HEK293 (cell line): ENCODE measurements at regions not wholly inside any gene's neighbourhood (a gene's known extent, or its start where the extent isn't known, plus 50 kb on each side); places are given as distances from the start of the nearest gene placed in this dataset.

Experiments used
- ZNF169 ChIP-seq: fragments of 450-650 bp; formaldehyde crosslinking; IDR thresholded peaks from 2 replicates; pipeline ENCODE4 v1.5.1; 2016; ENCODE audit warnings: missing biosample characterization, missing genetic modification characterization
- ZNF792 ChIP-seq: fragments of 450-650 bp; formaldehyde crosslinking; IDR thresholded peaks from 2 replicates; pipeline ENCODE4 v1.5.1; 2016; ENCODE audit warnings: missing biosample characterization, missing genetic modification characterization

- TF ChIP-seq ZNF169 (tag by site-specific recombination) (no peak), ZNF792 (tag by site-specific recombination) (no peak)
Observed at GRCh38 chr2:133666621-133667020, 98.4 kb upstream of the NCKAP5 start.
